22Rv1 (cell line): ENCODE measurements at regions not wholly inside any gene's neighbourhood (a gene's known extent, or its start where the extent isn't known, plus 50 kb on each side); places are given as distances from the start of the nearest gene placed in this dataset.

Experiments used
- CTCF ChIP-seq: fragments of 450-650 bp; IDR thresholded peaks from 2 replicates; pipeline ENCODE4 v1.5.1; 2017; ENCODE audit warnings: mild to moderate bottlenecking
- ZFX ChIP-seq: fragments of 450-650 bp; IDR thresholded peaks from 2 replicates; pipeline ENCODE4 v1.6.1; 2017; ENCODE audit warnings: antibody characterized with exemption, borderline replicate concordance

GRCh38 chr4:147421456-147421855, 59.4 kb upstream of the EDNRA start:
- TF ChIP-seq CTCF (no peak), ZFX (no peak)
